T-cell (primary cell): ENCODE measurements at regions not wholly inside any gene's neighbourhood (a gene's known extent, or its start where the extent isn't known, plus 50 kb on each side); places are given as distances from the start of the nearest gene placed in this dataset.
"Not testable (repeated sequence)": the region's sequence is repeated elsewhere in the genome, so short reads cannot be mapped to it uniquely, and the experiment has no call there.

Source experiments
- ATAC-seq, 4 experiments: fragments of 200-7000 bp in 3 of 4; fragments of 150-1000 bp in 1 of 4; cut with Tn5 transposase; replicated peaks in 1 of 4; 1 replicate in 3 of 4; 2 replicates in 1 of 4; pipeline ENCODE4 v1.10.0; 2021; ENCODE audit warnings: moderate library complexity in 3 of 4, mild to moderate bottlenecking in 2 of 4, moderate number of reproducible peaks in 1 of 4
- CTCF ChIA-PET, 2 donors: fragments of 300-600 bp; sonication (Branson Sonifier 250); formaldehyde crosslinking; loops; one replicate each; lab custom pipeline; 2022; ENCODE audit warnings: antibody characterized with exemption in 2 of 2; lab: Charles Lee
- POLR2A ChIA-PET, 2 donors: fragments of 300-600 bp; sonication (Branson Sonifier 250); formaldehyde crosslinking; loops; one replicate each; lab custom pipeline; 2022; ENCODE audit warnings: antibody characterized with exemption in 2 of 2; lab: Charles Lee
- DNase-seq, 35 experiments: peaks; one replicate each; pipeline versions ENCODE4 v3.0.0 to v3.0.0-alpha.2; 2013 to 2023
- H3K27ac ChIP-seq: one replicate; pipeline ENCODE4 v1.5.1; 2013; ENCODE audit warnings: low read length
- H3K27me3 ChIP-seq, 2 experiments: replicated peaks in 1 of 2; 1 replicate in 1 of 2; 2 replicates in 1 of 2; pipeline versions ENCODE4 v1.6.1 to v1.7.0; 2013; ENCODE audit warnings: low read length in 1 of 2, mixed read lengths in 1 of 2; ENCODE audit not compliant: control insufficient read depth in 2 of 2, insufficient read depth in 2 of 2; ENCODE audit errors: extremely low read depth in 1 of 2
- H3K36me3 ChIP-seq, 2 donors: 1 replicate in 1 of 2; 2 replicates in 1 of 2; pipeline versions ENCODE4 v1.6.1 to v1.7.0; 2013; ENCODE audit warnings: low read length in 1 of 2; ENCODE audit not compliant: control insufficient read depth in 2 of 2, insufficient read depth in 1 of 2; ENCODE audit errors: extremely low read depth in 1 of 2
- H3K4me1 ChIP-seq, 2 experiments: 1 replicate in 1 of 2; 2 replicates in 1 of 2; pipeline versions ENCODE4 v1.6.1 to v1.7.0; 2013; ENCODE audit warnings: low read length in 2 of 2, mixed read lengths in 1 of 2; ENCODE audit not compliant: insufficient read depth in 2 of 2, control insufficient read depth in 1 of 2; ENCODE audit errors: extremely low read depth in 1 of 2
- H3K4me3 ChIP-seq, 2 donors: 1 replicate in 1 of 2; 2 replicates in 1 of 2; pipeline versions ENCODE4 v1.5.1 to v1.7.0; 2013; ENCODE audit warnings: mild to moderate bottlenecking in 2 of 2, low read length in 1 of 2, moderate library complexity in 1 of 2; ENCODE audit not compliant: control insufficient read depth in 1 of 2; ENCODE audit errors: extremely low read depth in 1 of 2
- H3K9me3 ChIP-seq: 2 replicates; pipeline ENCODE4 v1.7.0; 2013
- H3K27ac Mint-ChIP-seq, 2 donors: one replicate each; pipeline ENCODE4 v1.8.0; 2020 to 2021; ENCODE audit warnings: mild to moderate bottlenecking in 2 of 2, mixed read lengths in 2 of 2
- H3K27me3 Mint-ChIP-seq, 2 donors: one replicate each; pipeline ENCODE4 v1.8.0; 2021 to 2022; ENCODE audit warnings: mixed read lengths in 2 of 2
- H3K36me3 Mint-ChIP-seq: one replicate; pipeline ENCODE4 v1.8.0; 2021; ENCODE audit warnings: mixed read lengths
- H3K4me1 Mint-ChIP-seq, 3 donors: one replicate each; pipeline ENCODE4 v1.8.0; 2020 to 2022; ENCODE audit warnings: mixed read lengths in 3 of 3, mild to moderate bottlenecking in 1 of 3
- H3K4me3 Mint-ChIP-seq, 3 donors: one replicate each; pipeline ENCODE4 v1.8.0; 2020 to 2022; ENCODE audit warnings: mild to moderate bottlenecking in 3 of 3, mixed read lengths in 3 of 3, moderate library complexity in 3 of 3
- H3K9me3 Mint-ChIP-seq, 3 donors: one replicate each; pipeline ENCODE4 v1.8.0; 2020 to 2022; ENCODE audit warnings: mixed read lengths in 3 of 3
- WGBS: methylation state at CpG from one replicate; pipeline ENCODE4 v1.1.5; 2013; ENCODE audit warnings: missing lambda C conversion rate; ENCODE audit not compliant: insufficient coverage; 5-methylcytosine and 5-hydroxymethylcytosine counted together

- Mint-ChIP-seq H3K27ac (no peak overlapping the region), H3K27me3 (no peaks in the 10 kb centered on the region), H3K4me3 (no peak overlapping the region), H3K36me3 (no peaks in the 10 kb centered on the region), H3K4me1 (no peaks in the 10 kb centered on the region), H3K9me3 (peaks cover 9 to 21% (median 16%) of the 10 kb centered on the region in 3 donors)
- H3K9me3 ChIP-seq: no peaks in the 10 kb centered on the region
- ChIA-PET POLR2A (no interaction called here), CTCF (no interaction called here)
- H3K4me1 ChIP-seq: no peaks in the 10 kb centered on the region
- DNase-seq (no peak), ATAC-seq (no peak)
- H3K4me3 ChIP-seq: no peak overlapping the region
- no peaks in the 10 kb centered on the region for H3K36me3 ChIP-seq
- no peaks in the 10 kb centered on the region for H3K27me3 ChIP-seq
- no peak overlapping the region for H3K27ac ChIP-seq
- WGBS: 93% methylated on average over 2 of the region's 5 CpGs
These were observed 319.7 kb upstream of the DEFB115 start for GRCh38 chr20:30937790-30938189.

GRCh38 chr20:30949761-30950160 is 307.7 kb upstream of the DEFB115 start:
- H3K27me3 ChIP-seq: no peaks in the 10 kb centered on the region
- Mint-ChIP-seq H3K9me3 (peaks cover 4 to 30% (median 6%) of the 10 kb centered on the region in 3 donors), H3K27me3 (no peaks in the 10 kb centered on the region), H3K36me3 (no peaks in the 10 kb centered on the region), H3K4me3 (no peak overlapping the region), H3K27ac (no peak overlapping the region), H3K4me1 (peaks cover 0 to 1% (median 0%) of the 10 kb centered on the region in 3 donors)
- ATAC-seq (no peak), DNase-seq (no peak)
- no peaks in the 10 kb centered on the region for H3K36me3 ChIP-seq
- POLR2A ChIA-PET: no interaction called here
- 85% methylated on average over 5 of the region's 13 CpGs for WGBS
- CTCF ChIA-PET: no interaction called here
- H3K4me1 ChIP-seq: no peaks in the 10 kb centered on the region
- no peak overlapping the region for H3K27ac ChIP-seq
- no peaks in the 10 kb centered on the region for H3K9me3 ChIP-seq
- no peak overlapping the region for H3K4me3 ChIP-seq

GRCh38 chr20:30951088-30951487 is 306.4 kb upstream of the DEFB115 start:
- H3K36me3 ChIP-seq, DNase-seq, H3K4me1 ChIP-seq, H3K27ac ChIP-seq, H3K4me3 Mint-ChIP-seq, H3K27me3 ChIP-seq, H3K9me3 ChIP-seq, H3K27ac Mint-ChIP-seq, H3K36me3 Mint-ChIP-seq, H3K4me3 ChIP-seq, H3K4me1 Mint-ChIP-seq, ATAC-seq, H3K27me3 Mint-ChIP-seq, CTCF ChIA-PET, POLR2A ChIA-PET: not testable (repeated sequence)
- WGBS: no CpG with 5 or more reads among the region's 3 CpGs
- peaks cover 0 to 24% (median 6%) of the 10 kb centered on the region in 3 donors for H3K9me3 Mint-ChIP-seq

GRCh38 chr20:30956649-30957048 is 300.8 kb upstream of the DEFB115 start:
- H3K4me3 Mint-ChIP-seq, H3K4me1 Mint-ChIP-seq, H3K9me3 ChIP-seq, DNase-seq, H3K4me1 ChIP-seq, H3K4me3 ChIP-seq, H3K36me3 Mint-ChIP-seq, H3K27me3 Mint-ChIP-seq, H3K27ac ChIP-seq, POLR2A ChIA-PET, H3K36me3 ChIP-seq, CTCF ChIA-PET, H3K27ac Mint-ChIP-seq, H3K27me3 ChIP-seq, ATAC-seq: not testable (repeated sequence)
- peaks cover 2 to 13% (median 12%) of the 10 kb centered on the region in 3 donors for H3K9me3 Mint-ChIP-seq
- no CpG with 5 or more reads among the region's 3 CpGs for WGBS

GRCh38 chr20:30959208-30959607 is 298.3 kb upstream of the DEFB115 start:
- CTCF ChIA-PET, H3K9me3 ChIP-seq, H3K27me3 Mint-ChIP-seq, H3K27ac Mint-ChIP-seq, H3K36me3 ChIP-seq, H3K4me3 ChIP-seq, H3K36me3 Mint-ChIP-seq, H3K4me1 ChIP-seq, POLR2A ChIA-PET, H3K4me3 Mint-ChIP-seq, H3K27me3 ChIP-seq, ATAC-seq, H3K27ac ChIP-seq, H3K4me1 Mint-ChIP-seq, DNase-seq: not testable (repeated sequence)
- peaks cover 2 to 19% (median 3%) of the 10 kb centered on the region in 3 donors for H3K9me3 Mint-ChIP-seq

- Histone ChIP-seq H3K27ac (no peak overlapping the region), H3K36me3 (no peaks in the 10 kb centered on the region), H3K27me3 (no peaks in the 10 kb centered on the region), H3K9me3 (no peaks in the 10 kb centered on the region), H3K4me3 (no peak overlapping the region), H3K4me1 (no peaks in the 10 kb centered on the region)
- H3K4me3 Mint-ChIP-seq: no peak overlapping the region
- ATAC-seq (no peak), DNase-seq (no peak)
- peaks cover 0 to 5% (median 0%) of the 10 kb centered on the region in 3 donors for H3K4me1 Mint-ChIP-seq
- no peaks in the 10 kb centered on the region for H3K27me3 Mint-ChIP-seq
- H3K27ac Mint-ChIP-seq: no peak overlapping the region
- H3K9me3 Mint-ChIP-seq: peaks cover 3 to 20% (median 4%) of the 10 kb centered on the region in 3 donors
- ChIA-PET CTCF (no interaction called here), POLR2A (no interaction called here)
- no peaks in the 10 kb centered on the region for H3K36me3 Mint-ChIP-seq
- no CpG with 5 or more reads among the region's 4 CpGs for WGBS
These were observed 293.9 kb upstream of the DEFB115 start for GRCh38 chr20:30963591-30963990.

GRCh38 chr20:30975859-30976258 is 281.6 kb upstream of the DEFB115 start:
- H3K4me1 ChIP-seq, H3K27ac Mint-ChIP-seq, H3K27ac ChIP-seq, H3K4me3 Mint-ChIP-seq, H3K4me3 ChIP-seq, H3K36me3 Mint-ChIP-seq, CTCF ChIA-PET, DNase-seq, H3K27me3 Mint-ChIP-seq, POLR2A ChIA-PET, H3K27me3 ChIP-seq, H3K9me3 ChIP-seq, H3K4me1 Mint-ChIP-seq, ATAC-seq, H3K36me3 ChIP-seq: not testable (repeated sequence)
- H3K9me3 Mint-ChIP-seq: peaks cover 14 to 27% (median 25%) of the 10 kb centered on the region in 3 donors
- WGBS: 86% methylated on average over 4 of the region's 13 CpGs
